NB4 (cell line): ENCODE measurements at regions not wholly inside any gene's neighbourhood (a gene's known extent, or its start where the extent isn't known, plus 50 kb on each side); places are given as distances from the start of the nearest gene placed in this dataset.

Source experiments
- DNase-seq: peaks from one replicate; pipeline ENCODE4 v3.0.0; 2010; ENCODE audit warnings: low read depth
- H3K4me3 ChIP-seq: one replicate; pipeline ENCODE4 v1.5.1; 2011; ENCODE audit warnings: mild to moderate bottlenecking, low read depth, low read length, moderate library complexity
- CTCF ChIP-seq: IDR thresholded peaks from one replicate; pipeline ENCODE4 v1.5.1; 2012; ENCODE audit warnings: low read depth, low read length
- MAX ChIP-seq: IDR thresholded peaks from 2 replicates; pipeline ENCODE4 v1.6.1; 2011; ENCODE audit warnings: low read depth, low read length
- MYC ChIP-seq: IDR thresholded peaks from 2 replicates; pipeline ENCODE4 v1.6.1; 2011; ENCODE audit warnings: low read depth, low read length
- POLR2A ChIP-seq: IDR thresholded peaks from 2 replicates; pipeline ENCODE4 v1.6.1; 2011; ENCODE audit warnings: mild to moderate bottlenecking; ENCODE audit not compliant: insufficient read length; ENCODE audit errors: extremely low read depth

- H3K4me3 ChIP-seq: no peak overlapping the region
- no peak for DNase-seq
- TF ChIP-seq MAX (no peak), POLR2A (no peak), CTCF (no peak), MYC (no peak)
Measured at GRCh38 chr1:81472387-81472786, 328.3 kb upstream of the ADGRL2 start.

- no peak overlapping the region for H3K4me3 ChIP-seq
- TF ChIP-seq CTCF: no peak
- no peak for TF ChIP-seq POLR2A
- TF ChIP-seq MAX: no peak
- TF ChIP-seq MYC: no peak
- DNase-seq: no peak
Measured at GRCh38 chr1:81471255-81471654, 329.5 kb upstream of the ADGRL2 start.

GRCh38 chr1:81470275-81470674 lies 330.5 kb upstream of the ADGRL2 start:
- TF ChIP-seq MAX: no peak
- TF ChIP-seq MYC: no peak
- no peak for TF ChIP-seq CTCF
- no peak overlapping the region for H3K4me3 ChIP-seq
- peak; percentile 9 for DNase-seq

GRCh38 chr1:81467383-81467782 lies 333.4 kb upstream of the ADGRL2 start:
- H3K4me3 ChIP-seq: no peak overlapping the region
- no peak for DNase-seq
- TF ChIP-seq POLR2A (no peak), CTCF (no peak), MYC (no peak), MAX (no peak)

GRCh38 chr1:81466961-81467360 lies 333.8 kb upstream of the ADGRL2 start:
- no peak for DNase-seq
- H3K4me3 ChIP-seq: no peak overlapping the region
- no peak for TF ChIP-seq POLR2A
- TF ChIP-seq MYC: no peak
- TF ChIP-seq MAX: no peak
- no peak for TF ChIP-seq CTCF
